T-helper 2 cell treated with Interferon-gamma antibody and Interleukin-4, amounts not matched to agents 5 μg/mL and 100 μg/mL, for 36 hours (primary cell): ENCODE measurements at regions not wholly inside any gene's neighbourhood (a gene's known extent, or its start where the extent isn't known, plus 50 kb on each side); places are given as distances from the start of the nearest gene placed in this dataset.

ENCODE experiments used
- DNase-seq: peaks from one replicate; pipeline ENCODE4 v3.0.0; 2021; ENCODE audit warnings: low spot score
- H3K27ac Mint-ChIP-seq: one replicate; pipeline ENCODE4 v1.8.0; 2021; ENCODE audit warnings: mild to moderate bottlenecking, mixed read lengths
- H3K27me3 Mint-ChIP-seq: one replicate; pipeline ENCODE4 v1.8.0; 2021; ENCODE audit warnings: low read depth, mixed read lengths
- H3K36me3 Mint-ChIP-seq: one replicate; pipeline ENCODE4 v1.8.0; 2021; ENCODE audit warnings: low read depth, mixed read lengths
- H3K4me1 Mint-ChIP-seq: one replicate; pipeline ENCODE4 v1.8.0; 2021; ENCODE audit warnings: low read depth, mixed read lengths
- H3K4me3 Mint-ChIP-seq: one replicate; pipeline ENCODE4 v1.8.0; 2022; ENCODE audit warnings: mild to moderate bottlenecking, moderate library complexity, mixed read lengths
- H3K9me3 Mint-ChIP-seq: one replicate; pipeline ENCODE4 v1.8.0; 2021; ENCODE audit warnings: mixed read lengths

DNA sequence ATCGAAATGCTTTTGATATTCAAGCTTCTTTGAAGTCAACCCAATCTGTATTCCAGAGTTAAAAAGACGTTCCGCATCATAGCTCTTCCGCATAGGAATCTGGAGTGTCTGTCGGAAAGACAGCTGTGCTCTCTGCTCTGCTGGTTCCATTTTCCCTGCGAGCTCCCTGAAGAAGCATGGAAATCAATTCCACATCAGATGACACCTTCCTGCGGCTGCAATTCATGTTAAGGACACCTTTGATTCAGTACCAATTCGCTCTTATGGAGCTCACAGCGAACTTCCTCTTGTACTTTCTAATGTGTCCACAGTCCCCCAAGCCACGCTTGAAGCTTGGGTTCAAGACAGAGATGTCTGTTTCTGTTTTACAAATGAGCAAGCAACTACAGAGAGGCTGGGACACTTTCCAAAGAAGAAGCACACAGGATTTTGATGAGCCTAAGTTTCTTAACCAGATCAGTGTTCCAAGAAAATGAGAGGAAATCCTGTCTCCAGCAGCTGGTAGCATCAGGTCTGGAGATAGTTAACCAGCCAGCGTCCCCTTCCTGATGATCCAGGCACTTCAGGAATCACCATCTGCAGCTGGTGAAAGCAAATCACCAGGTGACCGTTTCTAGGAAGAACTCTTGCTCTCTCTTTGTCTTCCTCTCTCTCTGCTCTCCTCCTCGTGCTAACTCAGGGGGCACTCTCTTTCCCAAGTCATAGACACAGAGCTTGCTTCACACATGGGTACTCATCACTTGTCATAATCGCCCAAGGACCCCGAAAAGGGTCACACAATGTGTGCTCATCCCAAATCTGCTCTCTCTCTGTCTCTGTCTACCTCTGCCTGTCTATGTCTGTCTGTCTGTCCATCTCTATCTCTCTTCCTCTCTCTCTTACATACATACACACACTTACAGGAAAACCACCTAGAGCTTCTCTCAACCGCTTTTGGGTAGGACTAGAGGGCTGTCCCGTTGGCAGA is 281.8 kb downstream of the FAM43A start:
- DNase-seq: no peak
- no peaks in the 10 kb centered on the region for H3K4me1 Mint-ChIP-seq

DNA sequence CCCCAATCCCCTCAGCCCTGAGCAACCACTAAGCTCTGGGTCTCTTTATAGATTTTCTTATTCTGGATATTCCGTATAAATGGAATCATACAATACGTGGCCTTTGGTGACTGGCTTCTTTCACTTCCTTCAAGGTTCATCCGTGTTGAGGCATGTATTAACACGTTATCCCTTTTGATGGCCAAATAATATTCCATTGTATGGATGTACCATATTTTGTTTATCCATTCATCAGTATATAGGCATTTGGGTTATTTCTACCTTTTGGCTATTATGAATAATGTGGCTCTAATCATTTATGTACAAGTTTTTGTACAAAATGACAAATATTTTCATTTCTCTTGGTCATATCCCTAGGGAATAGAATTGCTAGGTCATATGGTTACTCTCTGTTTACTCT is 284.4 kb downstream of the FAM43A start:
- Mint-ChIP-seq H3K9me3 (no peaks in the 10 kb centered on the region), H3K4me1 (no peaks in the 10 kb centered on the region), H3K4me3 (no peak overlapping the region), H3K27ac (no peak overlapping the region), H3K27me3 (peaks cover 5% of the 10 kb centered on the region), H3K36me3 (no peaks in the 10 kb centered on the region)
- DNase-seq: no peak

More for the DNA sequence above, 281.8 kb downstream of the FAM43A start:
- H3K36me3 Mint-ChIP-seq: no peaks in the 10 kb centered on the region
- H3K27ac Mint-ChIP-seq: no peak overlapping the region
- no peak overlapping the region for H3K4me3 Mint-ChIP-seq
- no peaks in the 10 kb centered on the region for H3K9me3 Mint-ChIP-seq
- peaks cover 5% of the 10 kb centered on the region for H3K27me3 Mint-ChIP-seq

DNA sequence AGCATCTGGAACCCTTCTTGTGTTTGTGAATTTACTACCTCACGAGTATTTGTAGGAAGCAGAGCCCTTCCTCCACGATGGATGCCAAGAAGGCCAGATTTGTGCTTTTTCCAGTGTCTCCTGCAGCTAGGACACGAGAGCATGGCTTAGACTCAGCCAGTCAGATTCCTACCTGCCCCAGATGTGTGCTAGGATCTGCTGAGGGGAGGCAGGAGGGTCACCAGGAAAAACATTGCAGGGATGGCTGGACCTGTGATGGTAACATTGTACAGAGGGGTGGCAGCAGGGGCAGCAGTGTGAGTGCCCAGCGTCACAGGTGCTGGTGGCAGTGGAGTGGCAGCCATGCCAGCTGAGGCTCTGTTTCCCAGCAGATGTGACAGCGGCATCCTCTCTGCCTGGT is 285.3 kb downstream of the FAM43A start:
- Mint-ChIP-seq H3K27me3 (peaks cover 5% of the 10 kb centered on the region), H3K4me1 (no peaks in the 10 kb centered on the region), H3K36me3 (no peaks in the 10 kb centered on the region), H3K4me3 (no peak overlapping the region), H3K9me3 (no peaks in the 10 kb centered on the region), H3K27ac (no peak overlapping the region)
- DNase-seq: no peak

DNA sequence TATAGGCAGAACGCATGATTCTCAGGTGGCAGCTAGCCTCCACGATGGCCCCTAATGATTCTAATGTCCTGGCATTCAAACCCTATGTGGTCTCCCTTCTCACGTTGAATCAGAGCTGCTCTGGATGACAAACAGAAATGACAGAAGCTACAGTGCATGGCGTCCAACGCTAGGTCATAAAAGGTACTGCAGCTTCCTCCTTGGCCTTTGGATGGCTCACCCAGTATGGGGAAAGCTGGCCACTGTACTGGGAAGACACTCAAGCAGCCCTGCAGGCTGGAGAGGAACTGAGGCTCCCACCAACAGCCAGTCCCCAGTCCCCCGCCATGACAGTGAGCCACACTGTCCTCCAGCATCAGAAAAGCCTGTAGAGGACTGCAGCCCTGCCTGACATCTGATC is 286.3 kb downstream of the FAM43A start:
- H3K4me1 Mint-ChIP-seq: no peaks in the 10 kb centered on the region
- no peak for DNase-seq
- no peaks in the 10 kb centered on the region for H3K9me3 Mint-ChIP-seq
- no peak overlapping the region for H3K27ac Mint-ChIP-seq
- peaks cover 3% of the 10 kb centered on the region for H3K27me3 Mint-ChIP-seq
- H3K4me3 Mint-ChIP-seq: no peak overlapping the region
- no peaks in the 10 kb centered on the region for H3K36me3 Mint-ChIP-seq

DNA sequence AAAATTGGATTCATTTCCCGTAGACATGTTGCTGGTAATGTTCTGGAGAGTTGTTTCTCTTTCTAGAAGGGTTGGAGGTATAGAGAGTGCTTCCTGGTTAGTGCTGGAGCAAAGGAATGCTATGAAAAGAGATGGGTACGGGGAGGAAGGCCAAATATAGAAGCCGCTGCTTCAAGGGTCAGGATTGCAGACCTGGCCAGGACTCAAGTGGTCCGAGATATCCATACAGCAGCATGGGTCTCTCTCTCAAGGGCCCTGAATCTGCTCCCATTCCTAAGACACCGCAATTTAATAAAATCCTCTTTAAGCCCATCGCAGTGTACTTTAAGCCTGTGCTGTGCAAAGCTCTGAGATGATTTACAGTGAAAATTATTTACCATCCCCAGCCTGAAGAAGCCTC is 287.0 kb downstream of the FAM43A start:
- no peak for DNase-seq
- Mint-ChIP-seq H3K9me3 (no peaks in the 10 kb centered on the region), H3K27me3 (peaks cover 2% of the 10 kb centered on the region), H3K36me3 (no peaks in the 10 kb centered on the region), H3K4me3 (no peak overlapping the region), H3K4me1 (no peaks in the 10 kb centered on the region), H3K27ac (no peak overlapping the region)

DNA sequence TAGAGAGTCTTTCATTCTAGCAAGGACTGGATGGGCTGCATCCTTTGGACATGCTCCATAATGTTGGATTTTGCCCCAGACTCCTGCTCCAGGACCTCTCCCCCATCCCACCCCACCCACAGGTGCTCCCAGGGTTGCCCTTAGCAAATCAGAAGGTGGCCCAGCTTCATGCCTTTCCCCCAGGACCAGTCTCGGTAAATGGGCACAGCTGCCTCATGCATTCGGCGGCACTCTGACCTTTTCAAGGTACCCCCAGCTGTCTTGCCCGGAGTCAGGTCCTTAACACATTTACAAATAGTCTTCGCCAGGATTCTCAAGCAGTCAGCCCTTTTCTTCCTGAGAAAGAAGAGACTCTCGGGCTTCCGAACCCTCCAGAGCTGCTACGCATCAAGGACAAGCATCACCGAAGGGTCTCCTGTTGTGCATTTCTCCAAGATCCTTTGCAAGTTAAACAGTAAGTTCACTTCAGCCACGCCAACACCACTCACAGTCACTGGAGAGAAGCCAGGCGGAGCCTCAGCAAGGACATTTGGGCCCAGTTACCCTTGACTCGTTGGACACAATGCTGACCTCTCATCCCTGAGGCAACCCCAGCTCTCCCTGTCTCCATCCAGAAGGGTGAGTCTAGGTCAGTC is 287.8 kb downstream of the FAM43A start:
- no peaks in the 10 kb centered on the region for H3K4me1 Mint-ChIP-seq
- no peaks in the 10 kb centered on the region for H3K36me3 Mint-ChIP-seq
- no peaks in the 10 kb centered on the region for H3K9me3 Mint-ChIP-seq
- H3K27me3 Mint-ChIP-seq: peaks cover 8% of the 10 kb centered on the region
- H3K4me3 Mint-ChIP-seq: no peak overlapping the region
- H3K27ac Mint-ChIP-seq: no peak overlapping the region
- DNase-seq: no peak

DNA sequence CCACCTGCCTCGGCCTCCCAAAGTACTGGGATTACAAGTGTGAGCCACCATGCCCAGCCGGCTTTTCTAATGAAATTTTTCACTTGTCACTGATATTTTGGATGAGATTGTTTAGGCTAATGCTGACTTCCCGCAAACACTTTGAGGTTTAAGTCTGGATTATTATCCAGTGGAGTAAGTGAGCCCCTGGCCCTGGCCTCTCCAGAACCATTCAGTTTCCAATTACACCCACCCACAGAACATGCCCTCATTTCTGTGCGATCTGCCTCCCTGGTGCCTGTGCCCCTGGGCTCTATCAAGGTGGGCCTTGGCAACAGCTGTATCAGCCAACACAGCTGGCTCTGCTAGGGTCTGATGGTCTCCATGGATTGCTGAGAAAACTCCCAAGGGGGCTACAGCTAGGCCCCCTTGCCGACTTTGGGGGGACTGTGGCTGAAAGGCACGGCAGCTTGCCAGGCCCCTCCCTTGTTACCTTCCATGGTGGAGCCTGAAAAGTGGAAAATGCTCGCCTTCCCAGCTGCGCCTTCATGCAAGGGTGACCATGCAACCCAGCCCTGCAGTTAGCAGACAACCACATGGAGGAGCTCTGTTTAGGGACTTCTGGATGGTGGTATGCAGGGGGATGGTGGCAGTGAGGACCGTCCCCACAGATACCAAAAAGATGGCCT is 288.9 kb downstream of the FAM43A start:
- H3K27ac Mint-ChIP-seq: no peak overlapping the region
- no peaks in the 10 kb centered on the region for H3K9me3 Mint-ChIP-seq
- H3K4me3 Mint-ChIP-seq: no peak overlapping the region
- no peaks in the 10 kb centered on the region for H3K4me1 Mint-ChIP-seq
- peaks cover 7% of the 10 kb centered on the region for H3K27me3 Mint-ChIP-seq
- DNase-seq: no peak
- H3K36me3 Mint-ChIP-seq: no peaks in the 10 kb centered on the region

DNA sequence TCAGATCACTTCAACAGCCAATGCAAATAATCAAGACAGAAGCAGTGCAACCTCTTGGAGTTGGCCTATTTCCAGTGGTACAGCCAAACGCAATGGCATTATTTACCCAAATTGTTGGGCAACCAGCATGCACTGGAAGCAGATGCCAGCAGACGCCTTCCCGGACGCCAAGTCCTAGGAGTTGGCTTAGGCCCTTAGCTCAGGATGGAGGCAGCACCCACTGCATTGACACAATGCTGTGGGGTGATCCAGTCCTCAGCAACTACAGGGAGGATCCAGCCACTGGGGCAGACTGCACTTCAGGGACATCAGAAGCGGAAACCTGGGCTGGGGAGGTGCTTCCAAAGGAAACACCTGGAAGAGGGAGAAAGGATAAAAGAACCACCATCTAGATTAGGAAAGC is 290.4 kb downstream of the FAM43A start:
- Mint-ChIP-seq H3K27me3 (peaks cover 10% of the 10 kb centered on the region), H3K4me3 (no peak overlapping the region), H3K4me1 (no peaks in the 10 kb centered on the region), H3K36me3 (no peaks in the 10 kb centered on the region), H3K27ac (no peak overlapping the region), H3K9me3 (no peaks in the 10 kb centered on the region)
- no peak for DNase-seq

DNA sequence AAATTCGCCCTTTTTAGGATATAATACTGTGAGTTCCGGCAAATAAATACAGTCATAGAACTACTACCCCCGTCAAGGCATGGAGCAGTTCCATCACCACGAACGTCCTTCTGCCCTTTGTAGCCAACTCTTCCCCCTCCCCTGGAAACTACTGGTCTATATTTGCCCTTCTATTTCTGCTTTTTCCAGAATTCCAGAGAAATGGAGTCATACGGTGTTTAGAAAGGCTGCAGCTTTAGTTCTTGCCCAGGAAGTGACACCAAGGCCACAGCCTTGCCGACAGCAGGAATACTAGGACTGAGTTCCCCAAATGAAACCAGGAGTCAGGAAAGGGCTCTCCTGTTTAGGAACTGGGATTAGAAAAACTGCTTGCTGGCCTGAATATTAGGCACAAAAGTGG is 291.2 kb downstream of the FAM43A start:
- DNase-seq: no peak
- Mint-ChIP-seq H3K9me3 (no peaks in the 10 kb centered on the region), H3K27ac (no peak overlapping the region), H3K4me1 (no peaks in the 10 kb centered on the region), H3K36me3 (no peaks in the 10 kb centered on the region), H3K27me3 (peaks cover 13% of the 10 kb centered on the region), H3K4me3 (no peak overlapping the region)

DNA sequence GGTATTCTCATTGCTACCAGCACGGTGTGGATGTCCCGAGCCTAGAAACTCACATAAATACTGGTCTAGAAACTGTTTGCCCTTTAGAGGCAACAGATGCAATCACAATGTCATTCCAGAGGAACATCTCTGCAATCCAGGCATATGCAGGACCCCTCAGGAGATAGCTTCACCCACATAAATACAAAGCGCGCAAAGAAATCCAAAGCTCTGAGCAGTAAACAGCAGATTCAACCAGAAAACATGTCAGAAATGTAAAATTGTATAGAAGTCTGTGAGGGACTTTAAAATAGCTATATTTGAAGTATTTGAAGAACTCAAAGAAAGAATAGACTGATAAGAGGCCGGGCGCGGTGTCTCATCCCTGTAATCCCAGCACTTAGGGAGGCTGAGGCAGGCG is 291.7 kb downstream of the FAM43A start:
- Mint-ChIP-seq H3K4me1 (no peaks in the 10 kb centered on the region), H3K9me3 (no peaks in the 10 kb centered on the region)

DNA sequence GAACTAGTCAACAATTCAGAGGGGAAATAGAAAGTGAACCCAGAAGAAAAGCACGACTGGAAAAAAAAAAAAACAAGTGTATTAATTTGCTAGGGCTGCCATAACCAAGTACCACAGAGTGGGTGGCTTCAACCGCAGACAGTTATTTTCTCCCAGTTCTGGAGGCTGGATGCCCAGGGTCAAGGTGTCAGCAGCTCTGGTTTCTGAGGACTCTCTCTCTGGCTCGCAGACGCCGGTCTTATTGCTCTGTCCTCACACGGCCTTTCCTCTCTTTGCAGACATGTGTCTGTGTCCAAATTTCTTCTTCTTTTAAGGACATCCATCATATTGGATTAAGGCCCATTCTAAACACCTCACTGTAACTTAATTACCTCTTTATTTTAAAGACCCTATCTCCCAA is 291.8 kb downstream of the XXYLT1 start:
- no peak overlapping the region for H3K27ac Mint-ChIP-seq
- H3K4me1 Mint-ChIP-seq: no peaks in the 10 kb centered on the region
- no peak overlapping the region for H3K4me3 Mint-ChIP-seq
- H3K27me3 Mint-ChIP-seq: peaks cover 21% of the 10 kb centered on the region
- DNase-seq: no peak
- H3K9me3 Mint-ChIP-seq: no peaks in the 10 kb centered on the region
- no peaks in the 10 kb centered on the region for H3K36me3 Mint-ChIP-seq

More for the DNA sequence above, 291.7 kb downstream of the FAM43A start:
- Mint-ChIP-seq H3K4me3 (no peak overlapping the region), H3K27ac (no peak overlapping the region), H3K36me3 (no peaks in the 10 kb centered on the region), H3K27me3 (peaks cover 16% of the 10 kb centered on the region)
- DNase-seq: no peak

DNA sequence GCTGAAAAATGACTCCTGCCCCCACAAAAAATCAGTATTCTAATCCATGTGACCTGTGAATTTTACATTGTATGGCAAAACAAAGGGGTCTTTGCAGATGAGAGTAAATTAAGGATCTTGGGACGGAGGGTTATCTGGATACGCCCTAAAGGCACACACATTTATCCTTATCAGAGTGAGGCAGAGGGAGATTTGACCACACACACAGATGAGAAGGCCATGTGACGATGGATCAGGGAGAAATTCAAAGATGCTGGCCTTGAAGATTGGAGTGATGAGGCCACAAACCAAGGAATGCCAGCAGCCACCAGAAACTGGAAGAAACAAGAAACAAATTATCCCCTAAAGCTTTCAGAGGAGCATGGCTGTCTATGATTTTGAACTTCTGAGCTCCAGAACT is 288.5 kb downstream of the XXYLT1 start:
- H3K9me3 Mint-ChIP-seq: no peaks in the 10 kb centered on the region
- H3K4me3 Mint-ChIP-seq: no peak overlapping the region
- DNase-seq: no peak
- H3K27ac Mint-ChIP-seq: no peak overlapping the region
- peaks cover 29% of the 10 kb centered on the region for H3K27me3 Mint-ChIP-seq
- H3K36me3 Mint-ChIP-seq: no peaks in the 10 kb centered on the region
- H3K4me1 Mint-ChIP-seq: no peaks in the 10 kb centered on the region

DNA sequence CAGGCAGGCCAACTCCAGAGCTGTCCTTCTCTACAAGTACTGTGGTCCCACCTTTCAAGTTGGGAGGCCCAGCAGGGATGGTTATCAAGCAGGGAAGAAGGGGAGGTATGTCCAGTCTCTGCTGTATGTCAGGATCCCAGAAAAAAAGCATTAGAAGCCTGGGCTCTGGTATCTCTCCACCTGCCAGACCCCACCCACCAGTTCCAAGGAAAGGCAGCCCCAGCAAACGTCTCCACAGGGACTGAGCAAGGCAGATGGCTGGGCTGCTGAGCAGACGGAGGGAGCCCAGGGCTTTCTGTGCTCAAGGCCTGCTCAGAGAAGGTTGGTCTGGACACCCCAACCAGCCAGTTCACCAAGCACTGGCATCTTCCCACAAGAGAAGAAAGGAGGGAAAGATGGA is 287.8 kb downstream of the XXYLT1 start:
- Mint-ChIP-seq H3K36me3 (no peaks in the 10 kb centered on the region), H3K4me3 (no peak overlapping the region), H3K9me3 (no peaks in the 10 kb centered on the region), H3K4me1 (no peaks in the 10 kb centered on the region), H3K27ac (no peak overlapping the region), H3K27me3 (peaks cover 26% of the 10 kb centered on the region)
- DNase-seq: no peak

DNA sequence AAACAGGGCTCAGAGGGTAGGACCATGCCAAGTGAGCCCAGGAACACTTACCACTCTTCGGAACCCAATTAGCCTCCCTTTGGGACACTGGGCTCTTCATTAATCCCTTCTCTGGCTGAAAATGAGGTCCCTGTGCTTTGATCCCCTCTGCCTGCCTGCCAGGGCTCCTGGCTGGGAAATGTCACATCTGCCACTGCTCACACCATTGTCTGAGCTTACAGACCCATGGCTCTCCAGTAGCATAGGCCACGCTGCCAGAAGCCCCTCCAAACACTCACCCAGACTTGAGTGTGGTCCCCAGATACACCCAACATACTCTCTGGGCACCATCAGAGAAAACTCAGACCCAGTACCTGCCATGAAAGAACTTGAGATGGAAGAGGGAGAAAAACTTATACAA is 287.3 kb downstream of the XXYLT1 start:
- Mint-ChIP-seq H3K27me3 (peaks cover 22% of the 10 kb centered on the region), H3K27ac (no peak overlapping the region), H3K4me1 (no peaks in the 10 kb centered on the region), H3K9me3 (no peaks in the 10 kb centered on the region), H3K36me3 (no peaks in the 10 kb centered on the region), H3K4me3 (no peak overlapping the region)
- DNase-seq: no peak
